HG03025 (cell line): ENCODE measurements at regions not wholly inside any gene's neighbourhood (a gene's known extent, or its start where the extent isn't known, plus 50 kb on each side); places are given as distances from the start of the nearest gene placed in this dataset.

Experiments used
- ATAC-seq: cut with Tn5 transposase; IDR thresholded peaks from one replicate; pipeline ENCODE4 v1.9.1; 2021; ENCODE audit warnings: mild to moderate bottlenecking, moderate library complexity; ENCODE audit not compliant: unreplicated experiment, low FRiP score

DNA sequence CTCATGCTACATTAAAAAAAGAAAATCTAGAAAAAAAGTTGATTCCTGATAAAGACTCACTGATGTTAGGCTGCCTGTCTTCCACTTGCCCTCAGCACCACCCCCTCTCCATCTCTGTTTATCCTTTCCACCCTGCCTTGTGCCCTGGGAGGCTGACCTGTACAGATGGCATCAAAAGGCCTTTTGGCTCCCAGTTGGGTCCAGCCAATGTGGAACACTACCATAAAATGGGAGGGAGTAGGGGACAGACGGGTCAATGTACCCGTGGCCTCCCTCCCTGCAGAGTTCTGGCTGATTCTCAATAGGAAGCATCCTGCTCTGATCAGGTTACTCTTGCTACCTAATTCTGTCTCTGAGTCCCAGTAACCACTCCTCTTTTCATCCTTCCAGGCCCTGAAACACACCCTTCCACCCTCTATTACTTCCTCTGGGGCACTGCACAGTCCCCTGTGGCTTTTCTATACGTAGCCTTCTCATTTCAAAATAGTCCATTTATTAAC is 300.0 kb downstream of the HHIPL2 start:
- no peak for ATAC-seq

DNA sequence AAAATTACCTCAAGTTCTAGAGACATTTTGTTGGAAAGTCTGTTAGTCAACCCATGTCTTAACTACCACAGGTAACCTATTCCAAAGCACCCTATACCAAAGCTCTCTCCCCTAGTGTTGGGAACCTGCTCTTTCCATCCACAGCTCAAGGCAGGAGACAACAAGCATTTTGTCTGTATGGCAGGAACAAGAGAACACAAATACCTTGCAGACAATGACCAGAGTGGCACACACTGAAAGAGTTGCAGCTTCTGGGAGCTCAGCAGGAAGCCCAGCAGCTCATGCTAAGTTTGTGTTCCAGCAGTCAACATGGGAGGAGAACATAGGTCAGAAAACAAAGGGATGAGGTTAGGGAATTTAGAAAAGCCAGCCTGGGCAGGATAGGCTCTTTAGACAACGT is 300.8 kb downstream of the HHIPL2 start:
- no peak for ATAC-seq

DNA sequence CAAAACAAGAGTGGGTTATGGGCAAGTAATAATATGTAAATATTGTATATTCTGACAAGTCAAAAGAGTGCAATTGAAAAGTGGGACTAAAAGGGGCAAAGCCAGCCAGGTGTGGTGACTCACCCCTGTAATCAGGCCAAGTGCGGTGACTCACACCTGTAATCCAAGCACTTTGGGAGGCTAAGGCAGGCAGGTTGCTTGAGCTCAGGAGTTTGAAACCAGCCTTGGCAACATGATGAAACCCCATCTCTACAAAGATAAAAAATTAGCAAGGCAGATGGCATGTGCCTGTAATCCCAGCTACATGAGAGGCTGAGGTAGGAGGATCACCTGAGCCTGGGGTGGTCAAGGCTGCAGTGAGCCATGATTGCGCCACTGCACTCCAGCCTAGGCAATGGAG is 304.0 kb downstream of the HHIPL2 start:
- no peak for ATAC-seq

DNA sequence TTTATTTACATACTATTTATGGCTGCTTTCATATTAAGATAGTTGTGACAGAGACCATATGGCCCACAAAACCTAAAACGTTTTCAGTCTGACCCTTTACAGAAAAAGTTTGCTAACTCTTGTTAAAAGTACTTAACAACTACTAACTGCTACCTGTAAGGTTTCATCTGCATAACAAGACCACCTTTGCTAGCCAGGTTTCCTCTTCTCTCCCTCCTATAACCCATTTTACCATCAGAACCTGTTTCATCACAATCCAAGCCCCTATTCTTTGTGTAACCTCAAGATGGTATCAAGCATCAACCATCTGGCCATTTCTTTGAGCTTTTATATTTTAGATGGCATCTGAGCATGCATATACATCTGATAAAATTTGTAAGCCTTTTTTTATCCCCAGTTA is 305.4 kb downstream of the HHIPL2 start:
- no peak for ATAC-seq

DNA sequence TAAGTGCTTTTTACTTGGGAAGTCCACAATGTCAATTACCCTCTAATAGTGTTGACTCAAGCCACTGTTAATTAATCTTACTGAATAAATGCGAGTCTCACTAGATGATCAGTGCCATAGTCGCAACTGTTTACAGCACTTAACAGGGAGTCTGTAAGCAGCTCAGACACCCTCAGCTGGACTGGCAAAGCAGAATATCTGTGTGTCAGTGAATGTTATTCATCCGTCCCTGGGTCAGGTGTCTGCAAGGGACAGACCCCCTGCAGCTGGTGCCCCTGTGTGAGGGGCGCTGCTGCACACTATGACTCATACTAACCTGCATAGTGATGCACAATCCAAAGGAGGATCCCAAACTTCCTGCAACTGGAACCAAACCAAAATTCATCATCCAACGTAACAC is 306.5 kb downstream of the HHIPL2 start:
- no peak for ATAC-seq

DNA sequence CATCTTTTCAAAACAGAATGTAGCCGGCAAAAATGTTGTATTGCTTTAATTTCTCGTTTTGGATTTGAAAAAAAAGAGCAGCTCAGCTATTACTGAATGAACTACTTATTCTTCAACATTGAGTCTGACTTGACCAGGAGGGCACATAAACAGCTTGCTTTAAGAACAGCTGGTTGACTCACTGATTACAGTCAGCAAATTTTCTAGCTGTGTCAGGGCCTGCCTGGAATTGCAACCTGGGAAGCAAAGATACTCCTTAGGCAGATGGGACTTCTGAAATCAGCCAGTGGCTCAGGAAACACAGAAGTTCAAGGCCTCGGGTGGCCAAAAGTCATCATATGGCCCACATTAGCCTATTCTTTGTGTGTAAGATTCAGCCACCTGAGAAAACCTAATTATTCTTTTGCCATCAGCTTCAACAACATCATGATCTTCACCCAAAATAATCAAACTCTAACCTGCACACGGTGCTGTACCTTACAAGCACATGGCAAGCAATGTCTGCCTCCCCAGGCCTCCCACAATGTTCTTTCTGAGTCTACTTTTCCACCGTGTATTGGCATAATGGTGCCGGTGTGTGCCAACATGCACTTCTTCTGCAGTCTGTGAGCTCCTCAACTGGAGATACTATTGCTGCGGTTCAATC is 307.2 kb downstream of the HHIPL2 start:
- ATAC-seq = no peak

DNA sequence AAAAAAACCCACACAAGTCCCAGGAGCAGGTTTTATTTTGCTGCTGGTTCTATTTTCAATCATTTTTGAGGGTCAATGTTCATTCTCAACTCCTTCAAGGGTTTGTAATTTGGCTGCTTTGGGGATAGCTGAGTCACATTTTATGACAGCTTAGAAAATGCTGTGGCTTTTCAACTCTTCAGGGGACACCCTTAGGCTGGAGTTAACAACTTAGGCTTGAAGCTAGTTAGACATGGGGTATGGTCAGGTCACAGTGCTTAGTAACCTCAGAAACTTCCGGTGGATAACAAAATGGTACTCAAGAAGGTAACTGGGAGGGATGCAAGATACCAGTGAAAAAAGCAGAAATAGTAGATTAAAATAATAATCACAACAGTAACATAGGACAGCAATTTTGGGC is 308.8 kb downstream of the HHIPL2 start:
- ATAC-seq = no peak

DNA sequence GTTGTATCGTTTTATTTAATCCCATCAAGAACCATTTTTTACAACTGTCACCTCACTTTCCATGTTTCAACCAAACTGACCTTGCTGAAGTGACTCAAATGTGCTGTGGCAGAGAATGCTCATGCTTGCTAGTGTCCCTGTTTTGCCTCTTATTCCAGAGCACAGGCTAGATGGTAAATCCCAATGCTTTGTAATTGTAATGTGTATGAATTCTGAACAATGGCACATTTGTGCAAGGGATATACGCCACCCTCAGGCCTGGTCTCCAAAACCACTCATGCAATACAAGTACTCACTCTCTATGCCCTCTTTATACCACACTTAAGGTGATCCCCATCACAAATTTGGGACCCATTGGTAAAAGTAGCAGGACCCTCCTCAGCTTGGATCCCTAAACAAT is 313.6 kb downstream of the HHIPL2 start:
- no peak for ATAC-seq

DNA sequence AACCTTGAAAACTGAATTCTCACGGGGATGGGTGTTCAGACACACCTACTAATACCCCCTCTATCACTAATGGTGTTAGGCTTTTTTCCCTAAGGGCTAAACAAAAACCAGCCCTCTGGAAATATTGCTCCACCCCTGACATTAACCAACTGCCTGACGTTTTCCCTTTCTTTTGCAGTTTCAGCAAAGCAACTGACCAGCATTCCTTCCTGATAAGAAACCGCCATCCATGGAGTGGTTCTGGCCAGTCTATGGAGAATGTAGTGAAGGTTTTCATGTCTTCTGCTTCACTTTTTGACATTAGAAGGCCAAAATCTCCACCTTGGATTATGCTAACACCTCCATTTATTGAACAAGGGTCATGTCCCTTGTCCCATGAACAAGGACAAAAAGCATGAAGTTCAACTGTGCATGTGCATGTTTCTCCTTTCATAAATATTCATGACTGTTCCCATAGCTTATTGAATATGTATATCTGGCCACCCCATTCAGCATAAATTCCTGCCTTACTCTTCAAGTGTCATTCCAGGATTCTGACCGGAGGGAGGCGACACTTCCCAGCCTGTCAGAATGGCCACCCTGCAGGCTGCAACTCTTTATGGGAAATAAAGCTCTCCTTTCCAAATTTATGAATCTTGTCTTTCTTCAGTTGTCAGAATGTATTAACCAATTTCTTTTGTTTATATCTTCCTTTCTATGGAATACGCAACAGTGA is 314.3 kb downstream of the HHIPL2 start:
- no peak for ATAC-seq

DNA sequence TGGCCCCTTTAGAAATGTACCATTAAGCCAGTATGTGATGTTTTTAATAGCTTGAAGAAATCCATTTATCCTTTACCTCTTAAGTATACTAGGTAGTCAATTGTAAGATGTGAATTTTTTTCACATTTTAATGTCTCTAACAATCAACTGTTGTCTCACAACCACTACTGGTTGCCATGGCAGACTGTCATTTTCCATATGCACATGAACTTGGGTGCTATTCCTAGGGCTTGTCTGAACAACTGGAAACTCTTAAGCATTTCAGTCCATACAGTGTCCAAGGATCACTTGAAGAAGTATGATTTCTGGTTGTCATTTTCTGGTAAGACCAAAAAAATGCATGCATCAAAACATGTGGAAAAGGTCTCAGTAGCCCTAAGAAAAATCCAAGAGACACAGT is 315.1 kb downstream of the HHIPL2 start:
- ATAC-seq = no peak

DNA sequence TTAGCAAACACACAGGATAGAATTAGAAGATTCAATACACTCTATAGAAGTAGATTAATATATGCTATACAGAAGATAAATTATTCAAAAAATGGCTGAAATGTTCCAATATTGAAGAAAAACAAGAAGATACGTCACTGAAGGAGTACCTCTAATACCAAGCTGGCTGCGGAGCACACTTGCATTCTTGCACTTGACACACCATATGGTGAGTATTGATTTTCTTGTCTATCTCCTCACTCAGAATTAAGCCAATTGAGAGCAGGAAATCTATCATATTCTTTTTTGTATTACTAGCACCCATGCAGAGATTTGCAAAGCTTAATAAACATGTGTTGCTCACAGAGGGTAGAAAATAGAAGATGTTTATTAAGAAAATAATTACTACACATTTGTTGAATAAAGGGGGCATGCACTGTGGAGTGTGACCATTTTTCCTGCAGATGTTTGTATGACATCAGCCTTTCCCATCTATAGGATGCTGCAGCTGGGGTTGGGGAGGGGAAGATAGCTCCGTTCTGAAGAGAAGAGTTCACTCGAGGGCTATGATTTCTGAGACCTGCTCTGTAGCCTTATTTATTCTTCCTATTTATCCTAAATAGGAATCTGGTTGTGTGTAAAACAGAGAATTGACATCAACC is 318.1 kb downstream of the HHIPL2 start:
- no peak for ATAC-seq

DNA sequence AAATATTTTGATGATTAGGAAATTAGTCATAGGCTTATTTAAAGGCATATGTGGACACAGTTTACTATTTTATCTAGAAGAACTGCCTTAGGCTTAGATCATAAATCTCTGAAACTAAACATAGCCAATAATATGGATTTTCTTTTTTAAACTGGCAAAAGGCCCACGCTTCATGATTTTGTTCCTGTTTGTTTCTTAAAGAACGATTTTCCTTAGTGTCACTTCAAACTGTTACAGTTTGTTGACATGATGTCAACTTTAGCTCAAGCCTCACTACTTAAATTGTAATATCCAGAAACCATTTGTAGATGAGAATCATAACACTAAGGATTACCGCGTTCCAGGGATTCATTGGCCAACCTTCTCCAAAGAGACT is 322.6 kb downstream of the HHIPL2 start:
- no peak for ATAC-seq

DNA sequence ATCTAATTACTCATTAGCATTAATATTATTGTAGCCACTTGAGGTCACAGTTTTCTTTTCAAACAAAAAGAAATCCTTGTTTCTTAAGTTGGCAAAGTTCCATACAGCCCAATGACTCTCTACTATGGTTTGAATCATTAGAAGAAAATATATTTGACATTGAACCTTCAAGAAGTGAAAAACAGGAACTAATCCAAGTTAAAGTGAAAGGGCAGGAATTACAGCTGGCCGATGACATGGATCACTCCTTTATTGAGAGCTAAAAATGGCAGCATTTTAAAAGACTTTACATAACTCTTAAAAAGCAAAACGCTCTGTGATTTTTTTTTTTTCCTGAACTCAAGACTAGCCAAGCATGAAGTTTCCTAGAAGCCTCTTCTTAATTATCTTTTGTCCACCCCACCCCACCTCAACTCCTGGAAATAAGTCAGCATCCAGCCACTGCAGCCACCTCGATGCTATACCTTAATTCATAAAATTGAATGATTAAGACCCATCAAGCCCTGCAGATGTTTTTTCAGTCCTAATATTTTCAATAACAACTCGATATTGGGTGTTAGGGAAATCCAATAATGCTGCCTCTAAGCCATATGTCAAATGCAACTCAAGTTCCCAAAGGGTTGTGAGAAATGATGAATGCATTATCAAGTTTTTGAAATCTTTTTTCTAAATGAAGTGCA is 323.1 kb downstream of the HHIPL2 start:
- no peak for ATAC-seq

DNA sequence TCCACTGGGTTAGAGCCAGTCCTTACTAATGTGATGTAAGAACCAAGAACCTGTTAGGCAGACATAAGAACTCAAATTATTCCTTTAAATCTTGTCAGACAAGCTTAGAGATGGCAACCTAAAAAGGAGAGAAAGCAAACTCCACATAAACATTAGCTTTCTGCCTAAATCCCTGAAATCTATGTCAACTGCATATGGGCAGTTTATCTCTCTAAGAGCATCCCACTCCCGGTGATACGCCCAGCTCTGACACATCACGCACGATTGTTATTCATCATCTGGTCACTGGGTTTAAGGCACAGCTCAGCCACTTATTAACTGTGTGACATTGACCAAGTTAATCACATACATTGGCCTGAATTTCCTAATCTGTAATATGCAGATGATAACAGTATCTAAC is 323.7 kb downstream of the HHIPL2 start:
- ATAC-seq = no peak

DNA sequence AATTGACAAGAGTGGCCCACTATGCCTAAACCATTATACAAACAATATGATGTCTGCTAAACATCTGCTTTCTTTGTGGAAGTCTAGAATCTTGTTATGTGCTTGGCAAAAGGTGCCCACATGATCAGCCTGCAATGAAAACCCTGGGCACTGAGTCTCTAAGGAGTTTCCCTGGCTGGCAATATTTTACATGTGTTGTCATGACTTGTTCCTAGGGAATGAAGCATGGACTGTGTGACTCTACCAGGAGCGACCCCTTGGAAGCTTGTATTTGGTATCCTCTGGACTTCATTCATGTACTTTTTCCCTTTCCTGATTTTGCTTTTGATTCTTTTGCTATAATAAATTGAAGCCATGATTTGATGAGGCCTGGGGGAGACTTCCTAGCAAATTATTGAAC is 324.9 kb downstream of the HHIPL2 start:
- ATAC-seq = no peak

DNA sequence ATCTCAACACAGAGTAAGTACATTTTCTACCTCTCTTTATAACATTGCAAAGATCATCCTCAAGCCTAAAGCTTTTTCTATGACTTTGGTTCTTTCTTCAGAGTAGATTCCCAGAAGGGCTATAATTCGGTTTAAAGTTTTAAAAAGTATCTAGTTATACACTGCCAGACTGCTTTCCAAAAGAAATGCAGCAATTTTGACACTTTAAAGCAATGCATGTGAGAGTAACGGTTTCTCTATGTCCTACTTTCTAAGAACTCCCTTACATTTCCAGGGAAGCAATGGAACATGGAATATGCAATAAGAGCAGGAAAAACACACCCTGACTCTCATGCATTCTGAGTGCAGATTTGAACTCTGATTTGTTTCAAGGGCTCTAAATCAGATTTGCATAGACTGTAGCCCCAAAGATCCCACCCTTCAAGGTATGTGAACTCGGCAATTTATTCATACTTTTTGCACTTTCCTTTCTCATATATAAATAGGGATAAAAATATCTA is 331.6 kb downstream of the HHIPL2 start:
- no peak for ATAC-seq

DNA sequence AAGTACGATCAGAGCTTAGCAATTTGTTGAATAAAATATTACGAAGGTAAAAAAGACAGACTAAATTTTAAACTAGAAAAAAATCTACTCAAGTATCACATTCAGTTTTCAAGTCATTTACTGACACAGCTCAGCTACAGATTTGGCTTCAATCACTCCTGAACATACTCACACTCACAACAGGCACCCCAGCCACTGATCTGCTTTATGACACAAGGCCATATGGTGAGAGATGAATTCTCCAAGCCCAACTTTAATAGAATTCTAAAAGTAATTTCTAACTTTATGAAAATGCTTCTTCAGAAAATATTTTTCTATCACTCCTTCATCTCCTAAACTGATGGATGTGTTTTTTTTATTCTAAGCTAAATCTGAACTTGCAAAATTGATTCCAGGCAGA is 337.1 kb downstream of the HHIPL2 start:
- no peak for ATAC-seq

DNA sequence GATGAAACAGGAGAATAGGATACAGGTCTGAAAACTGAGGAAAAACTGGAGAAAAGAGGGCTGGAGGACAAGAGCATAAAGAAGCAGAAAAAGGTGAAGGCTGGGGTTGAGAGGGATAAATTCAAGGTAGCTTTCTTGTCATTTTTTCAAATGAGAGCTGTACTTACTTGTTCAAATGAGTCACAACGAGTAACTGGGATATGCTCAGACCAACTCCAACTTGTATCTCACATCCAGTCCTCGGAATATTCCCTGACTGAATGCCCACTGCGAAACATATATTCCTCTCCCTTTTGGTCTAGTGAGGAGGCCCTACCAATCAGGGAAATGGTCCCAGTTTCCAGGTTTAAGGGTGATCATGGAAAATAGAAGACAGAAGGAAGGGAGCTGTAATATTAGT is 343.4 kb downstream of the HHIPL2 start:
- ATAC-seq = no peak

DNA sequence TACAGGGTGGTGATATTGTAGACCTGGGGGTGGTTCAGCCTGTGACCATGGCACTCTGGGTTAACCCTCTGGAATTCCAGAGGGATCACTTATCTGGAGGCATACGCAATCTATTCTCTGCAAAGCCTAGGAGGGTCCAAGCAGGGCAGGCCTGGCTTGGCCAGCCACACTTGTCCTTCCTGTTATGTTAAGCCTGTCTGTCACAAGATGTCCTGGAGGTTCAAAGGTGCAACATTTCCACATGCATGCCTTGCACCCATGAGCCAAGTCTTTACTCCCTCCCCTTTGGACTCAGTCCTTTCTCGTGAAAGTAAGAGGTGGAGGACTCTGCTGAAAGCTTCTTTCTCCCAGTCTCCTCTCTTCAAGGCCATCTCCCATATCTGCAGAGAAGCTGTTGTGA is 345.1 kb downstream of the HHIPL2 start:
- ATAC-seq = no peak

DNA sequence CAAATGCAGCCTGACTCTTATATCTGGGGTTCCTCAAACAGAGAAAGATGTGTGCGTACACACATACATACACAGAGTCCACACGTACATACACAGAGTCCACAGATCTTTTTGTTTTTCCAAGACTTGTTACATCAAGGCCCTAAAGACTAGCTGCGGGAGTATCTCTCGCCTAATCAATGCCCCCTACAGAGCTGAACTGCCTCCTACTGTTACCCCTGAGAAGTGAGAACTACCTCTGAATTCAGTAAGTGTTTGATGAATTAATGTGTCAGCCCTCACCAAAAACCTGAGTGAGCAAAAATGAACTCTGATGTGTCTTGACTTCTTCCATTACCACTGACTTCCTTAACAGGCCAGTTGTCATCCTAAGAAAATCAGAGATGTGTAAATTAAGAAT is 351.2 kb downstream of the HHIPL2 start:
- ATAC-seq = no peak

DNA sequence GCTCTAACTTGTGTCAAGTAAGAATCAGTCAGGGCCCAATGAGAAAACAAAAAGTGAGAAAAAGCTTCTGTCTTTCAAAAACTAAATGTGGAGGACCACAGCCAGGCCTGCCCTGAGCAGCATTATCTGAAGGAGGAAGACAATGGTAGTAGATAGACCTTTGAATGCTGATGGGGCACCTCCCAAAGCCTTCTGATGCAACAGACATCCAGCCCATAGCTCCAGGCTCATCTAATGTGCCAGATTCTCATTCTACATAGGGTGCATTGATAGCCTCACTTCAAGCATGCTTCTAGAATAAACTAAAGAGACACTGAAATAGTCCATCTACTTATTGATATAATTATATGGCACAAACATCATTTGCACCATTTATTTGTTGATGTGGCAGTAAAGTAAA is 351.6 kb downstream of the HHIPL2 start:
- no peak for ATAC-seq
